PFSK-1 (cell line): ENCODE measurements at regions not wholly inside any gene's neighbourhood (a gene's known extent, or its start where the extent isn't known, plus 50 kb on each side); places are given as distances from the start of the nearest gene placed in this dataset.

Experiments
- POLR2AphosphoS5 ChIP-seq: IDR thresholded peaks from 2 replicates; pipeline ENCODE4 v1.6.1; 2012; ENCODE audit warnings: low read depth, mild to moderate bottlenecking, control low read depth, low read length, moderate library complexity
- TAF1 ChIP-seq: IDR thresholded peaks from 2 replicates; pipeline ENCODE4 v1.6.1; 2012; ENCODE audit warnings: low read length, control low read depth, borderline replicate concordance; ENCODE audit not compliant: insufficient read depth
- TF ChIP-seq, protein P1 (sequence below), 2 experiments: IDR thresholded peaks; 2 replicates each; pipeline versions ENCODE4 v1.6.1 to v1.8.0; 2011 to 2012; ENCODE audit warnings: low read depth in 2 of 2, low read length in 2 of 2, control low read depth in 1 of 2, inconsistent platforms in 1 of 2, mild to moderate bottlenecking in 1 of 2, moderate library complexity in 1 of 2; ENCODE audit not compliant: insufficient read depth in 1 of 2

DNA sequence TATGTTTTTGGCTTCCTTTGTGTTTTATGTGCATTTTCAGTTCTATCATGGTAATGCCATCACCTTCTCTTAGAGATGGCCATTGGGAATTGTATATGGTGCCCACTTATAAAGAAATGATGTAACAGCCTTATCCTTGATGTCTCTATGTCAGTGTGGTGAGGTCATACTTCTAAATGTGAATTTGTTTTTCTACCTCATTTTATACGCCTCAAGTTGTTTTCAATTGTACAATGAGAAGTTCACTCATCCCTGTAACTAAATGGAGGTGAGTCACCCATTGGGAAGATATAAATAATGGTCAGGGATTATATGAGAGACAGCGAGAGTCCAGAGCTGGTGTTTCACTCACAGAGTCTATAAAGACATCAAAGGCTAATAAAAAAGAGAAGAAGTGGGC is 402.4 kb downstream of the AGTPBP1 start:
- no peak for TF ChIP-seq TAF1
- TF ChIP-seq, protein P1, sequence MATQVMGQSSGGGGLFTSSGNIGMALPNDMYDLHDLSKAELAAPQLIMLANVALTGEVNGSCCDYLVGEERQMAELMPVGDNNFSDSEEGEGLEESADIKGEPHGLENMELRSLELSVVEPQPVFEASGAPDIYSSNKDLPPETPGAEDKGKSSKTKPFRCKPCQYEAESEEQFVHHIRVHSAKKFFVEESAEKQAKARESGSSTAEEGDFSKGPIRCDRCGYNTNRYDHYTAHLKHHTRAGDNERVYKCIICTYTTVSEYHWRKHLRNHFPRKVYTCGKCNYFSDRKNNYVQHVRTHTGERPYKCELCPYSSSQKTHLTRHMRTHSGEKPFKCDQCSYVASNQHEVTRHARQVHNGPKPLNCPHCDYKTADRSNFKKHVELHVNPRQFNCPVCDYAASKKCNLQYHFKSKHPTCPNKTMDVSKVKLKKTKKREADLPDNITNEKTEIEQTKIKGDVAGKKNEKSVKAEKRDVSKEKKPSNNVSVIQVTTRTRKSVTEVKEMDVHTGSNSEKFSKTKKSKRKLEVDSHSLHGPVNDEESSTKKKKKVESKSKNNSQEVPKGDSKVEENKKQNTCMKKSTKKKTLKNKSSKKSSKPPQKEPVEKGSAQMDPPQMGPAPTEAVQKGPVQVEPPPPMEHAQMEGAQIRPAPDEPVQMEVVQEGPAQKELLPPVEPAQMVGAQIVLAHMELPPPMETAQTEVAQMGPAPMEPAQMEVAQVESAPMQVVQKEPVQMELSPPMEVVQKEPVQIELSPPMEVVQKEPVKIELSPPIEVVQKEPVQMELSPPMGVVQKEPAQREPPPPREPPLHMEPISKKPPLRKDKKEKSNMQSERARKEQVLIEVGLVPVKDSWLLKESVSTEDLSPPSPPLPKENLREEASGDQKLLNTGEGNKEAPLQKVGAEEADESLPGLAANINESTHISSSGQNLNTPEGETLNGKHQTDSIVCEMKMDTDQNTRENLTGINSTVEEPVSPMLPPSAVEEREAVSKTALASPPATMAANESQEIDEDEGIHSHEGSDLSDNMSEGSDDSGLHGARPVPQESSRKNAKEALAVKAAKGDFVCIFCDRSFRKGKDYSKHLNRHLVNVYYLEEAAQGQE (IDR thresholded peaks at IDR 0.05; ENCODE audit: insufficient read depth in 1 of 2, low read depth in 2 of 2, low read length in 2 of 2), result no peak
- no peak for TF ChIP-seq POLR2AphosphoS5
